ENCODE measurements at regions not wholly inside any gene's neighbourhood (a gene's known extent, or its start where the extent isn't known, plus 50 kb on each side); places are given as distances from the start of the nearest gene placed in this dataset.
"Not testable (repeated sequence)": the region's sequence is repeated elsewhere in the genome, so short reads cannot be mapped to it uniquely, and the experiment has no call there.

GRCh38 chr2:59180111-59180510, 939.0 kb upstream of the FANCL start:
- in situ Hi-C loops (cut with HindIII; ENCODE audit: low pct_unique_long_range_greater_than_20kb, low sequenced_read_pairs), result no loop called here
- no peak for DNase-seq (ENCODE audit: low read depth, low spot score)

GRCh38 chr2:59177748-59178147, 936.6 kb upstream of the FANCL start:
- DNase-seq (ENCODE audit: low read depth, low spot score), result no peak
- in situ Hi-C loops (cut with HindIII; ENCODE audit: low pct_unique_long_range_greater_than_20kb, low sequenced_read_pairs), result no loop called here

GRCh38 chr2:59176737-59177136, 935.6 kb upstream of the FANCL start:
- in situ Hi-C loops (cut with HindIII; ENCODE audit: low pct_unique_long_range_greater_than_20kb, low sequenced_read_pairs), result no loop called here
- peak; percentile 25 for DNase-seq (ENCODE audit: low read depth, low spot score)

GRCh38 chr2:59174536-59175243, 933.6 kb upstream of the FANCL start:
- in situ Hi-C loops (cut with HindIII; ENCODE audit: low pct_unique_long_range_greater_than_20kb, low sequenced_read_pairs), result no loop called here
- DNase-seq (ENCODE audit: low read depth, low spot score), result no peak

GRCh38 chr2:59173325-59173724, 932.2 kb upstream of the FANCL start:
- in situ Hi-C loops (cut with HindIII; ENCODE audit: low pct_unique_long_range_greater_than_20kb, low sequenced_read_pairs), result no loop called here
- no peak for DNase-seq (ENCODE audit: low read depth, low spot score)

GRCh38 chr2:59171019-59171418, 929.9 kb upstream of the FANCL start:
- no peak for DNase-seq (ENCODE audit: low read depth, low spot score)
- in situ Hi-C loops (cut with HindIII; ENCODE audit: low pct_unique_long_range_greater_than_20kb, low sequenced_read_pairs), result no loop called here

GRCh38 chr2:59168766-59169165, 927.6 kb upstream of the FANCL start:
- no peak for DNase-seq (ENCODE audit: low read depth, low spot score)
- in situ Hi-C loops (cut with HindIII; ENCODE audit: low pct_unique_long_range_greater_than_20kb, low sequenced_read_pairs), result no loop called here

- no peak for DNase-seq (ENCODE audit: low read depth, low spot score)
- in situ Hi-C loops (cut with HindIII; ENCODE audit: low pct_unique_long_range_greater_than_20kb, low sequenced_read_pairs), result no loop called here
These were observed 926.4 kb upstream of the FANCL start for GRCh38 chr2:59167514-59167913.

- DNase-seq (ENCODE audit: low read depth, low spot score); in situ Hi-C loops (cut with HindIII; ENCODE audit: low pct_unique_long_range_greater_than_20kb, low sequenced_read_pairs): not testable (repeated sequence)
These were observed 916.8 kb upstream of the FANCL start for GRCh38 chr2:59157908-59158307.

GRCh38 chr2:59151805-59152204, 910.7 kb upstream of the FANCL start:
- in situ Hi-C loops (cut with HindIII; ENCODE audit: low pct_unique_long_range_greater_than_20kb, low sequenced_read_pairs), result no loop called here
- no peak for DNase-seq (ENCODE audit: low read depth, low spot score)

- in situ Hi-C loops (cut with HindIII; ENCODE audit: low pct_unique_long_range_greater_than_20kb, low sequenced_read_pairs), result no loop called here
- DNase-seq (ENCODE audit: low read depth, low spot score), result peak; percentile 27
These were observed 909.2 kb upstream of the FANCL start for GRCh38 chr2:59150217-59150849.

- in situ Hi-C loops (cut with HindIII; ENCODE audit: low pct_unique_long_range_greater_than_20kb, low sequenced_read_pairs), result no loop called here
- DNase-seq (ENCODE audit: low read depth, low spot score), result no peak
These were observed 908.1 kb upstream of the FANCL start for GRCh38 chr2:59149271-59149670.

GRCh38 chr2:59112258-59112657, 871.1 kb upstream of the FANCL start:
- DNase-seq (ENCODE audit: low read depth, low spot score), result no peak
- in situ Hi-C loops (cut with HindIII; ENCODE audit: low pct_unique_long_range_greater_than_20kb, low sequenced_read_pairs), result no loop called here

GRCh38 chr2:59096973-59097372, 855.8 kb upstream of the FANCL start:
- DNase-seq (ENCODE audit: low read depth, low spot score), result no peak
- in situ Hi-C loops (cut with HindIII; ENCODE audit: low pct_unique_long_range_greater_than_20kb, low sequenced_read_pairs), result no loop called here

- in situ Hi-C loops (cut with HindIII; ENCODE audit: low pct_unique_long_range_greater_than_20kb, low sequenced_read_pairs), result no loop called here
- no peak for DNase-seq (ENCODE audit: low read depth, low spot score)
These were observed 852.4 kb upstream of the FANCL start for GRCh38 chr2:59093571-59093970.

- DNase-seq (ENCODE audit: low read depth, low spot score), result no peak
- in situ Hi-C loops (cut with HindIII; ENCODE audit: low pct_unique_long_range_greater_than_20kb, low sequenced_read_pairs), result no loop called here
These were observed 843.2 kb upstream of the FANCL start for GRCh38 chr2:59084326-59084725.

- DNase-seq (ENCODE audit: low read depth, low spot score), result no peak
- in situ Hi-C loops (cut with HindIII; ENCODE audit: low pct_unique_long_range_greater_than_20kb, low sequenced_read_pairs), result no loop called here
These were observed 842.1 kb upstream of the FANCL start for GRCh38 chr2:59083075-59083828.

- in situ Hi-C loops (cut with HindIII; ENCODE audit: low pct_unique_long_range_greater_than_20kb, low sequenced_read_pairs), result no loop called here
- no peak for DNase-seq (ENCODE audit: low read depth, low spot score)
These were observed 841.5 kb upstream of the FANCL start for GRCh38 chr2:59082657-59083056.
